ENCODE measurements at regions not wholly inside any gene's neighbourhood (a gene's known extent, or its start where the extent isn't known, plus 50 kb on each side); places are given as distances from the start of the nearest gene placed in this dataset.

DNA sequence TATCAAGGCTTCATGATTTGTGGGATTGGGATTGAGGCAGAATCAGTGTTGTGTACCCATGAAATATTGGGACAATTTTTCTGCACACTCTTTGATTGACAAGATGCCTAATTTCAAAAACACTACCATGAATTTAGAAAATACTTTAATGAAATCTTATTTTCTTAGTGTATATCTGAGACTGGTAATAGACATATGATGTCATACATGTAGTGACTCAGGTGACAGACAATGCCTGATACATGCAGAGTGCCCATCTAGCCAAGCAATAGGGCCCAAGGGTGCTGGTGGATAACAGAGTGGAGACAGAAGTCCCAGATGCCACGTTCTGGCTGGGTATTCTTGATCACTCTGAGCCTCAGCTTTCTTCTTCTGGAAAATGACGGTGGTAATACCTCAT is 279.6 kb upstream of the ARID1B start:
- TF ChIP-seq EZH2 (IDR thresholded peaks at IDR 0.05; ENCODE audit: low read depth, unreplicated experiment) (no peak), ZNF331 (CRISPR knock-in tag; IDR thresholded peaks at IDR 0.05; ENCODE audit: low read depth) (no peak), EZH2phosphoT487 (IDR thresholded peaks at IDR 0.05; ENCODE audit: unreplicated experiment) (no peak), JUNB (IDR thresholded peaks at IDR 0.05; ENCODE audit: unreplicated experiment) (no peak), POLR2AphosphoS5 (IDR thresholded peaks at IDR 0.05; ENCODE audit: low read depth) (no peak), CREB1 (CRISPR knock-in tag; IDR thresholded peaks at IDR 0.05; ENCODE audit: low read depth) (no peak), STAT1 (IDR thresholded peaks at IDR 0.05; ENCODE audit: unreplicated experiment) (no peak), ZNF114 (CRISPR knock-in tag; IDR thresholded peaks at IDR 0.05) (no peak)
- TF ChIP-seq, protein P1, sequence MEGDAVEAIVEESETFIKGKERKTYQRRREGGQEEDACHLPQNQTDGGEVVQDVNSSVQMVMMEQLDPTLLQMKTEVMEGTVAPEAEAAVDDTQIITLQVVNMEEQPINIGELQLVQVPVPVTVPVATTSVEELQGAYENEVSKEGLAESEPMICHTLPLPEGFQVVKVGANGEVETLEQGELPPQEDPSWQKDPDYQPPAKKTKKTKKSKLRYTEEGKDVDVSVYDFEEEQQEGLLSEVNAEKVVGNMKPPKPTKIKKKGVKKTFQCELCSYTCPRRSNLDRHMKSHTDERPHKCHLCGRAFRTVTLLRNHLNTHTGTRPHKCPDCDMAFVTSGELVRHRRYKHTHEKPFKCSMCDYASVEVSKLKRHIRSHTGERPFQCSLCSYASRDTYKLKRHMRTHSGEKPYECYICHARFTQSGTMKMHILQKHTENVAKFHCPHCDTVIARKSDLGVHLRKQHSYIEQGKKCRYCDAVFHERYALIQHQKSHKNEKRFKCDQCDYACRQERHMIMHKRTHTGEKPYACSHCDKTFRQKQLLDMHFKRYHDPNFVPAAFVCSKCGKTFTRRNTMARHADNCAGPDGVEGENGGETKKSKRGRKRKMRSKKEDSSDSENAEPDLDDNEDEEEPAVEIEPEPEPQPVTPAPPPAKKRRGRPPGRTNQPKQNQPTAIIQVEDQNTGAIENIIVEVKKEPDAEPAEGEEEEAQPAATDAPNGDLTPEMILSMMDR (conservative IDR thresholded peaks at IDR 0.05; ENCODE audit: low read depth in 2 of 2): no peak
- TF ChIP-seq, protein P2, sequence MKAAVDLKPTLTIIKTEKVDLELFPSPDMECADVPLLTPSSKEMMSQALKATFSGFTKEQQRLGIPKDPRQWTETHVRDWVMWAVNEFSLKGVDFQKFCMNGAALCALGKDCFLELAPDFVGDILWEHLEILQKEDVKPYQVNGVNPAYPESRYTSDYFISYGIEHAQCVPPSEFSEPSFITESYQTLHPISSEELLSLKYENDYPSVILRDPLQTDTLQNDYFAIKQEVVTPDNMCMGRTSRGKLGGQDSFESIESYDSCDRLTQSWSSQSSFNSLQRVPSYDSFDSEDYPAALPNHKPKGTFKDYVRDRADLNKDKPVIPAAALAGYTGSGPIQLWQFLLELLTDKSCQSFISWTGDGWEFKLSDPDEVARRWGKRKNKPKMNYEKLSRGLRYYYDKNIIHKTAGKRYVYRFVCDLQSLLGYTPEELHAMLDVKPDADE (IDR thresholded peaks at IDR 0.05): no peak
- TF ChIP-seq, protein P3, sequence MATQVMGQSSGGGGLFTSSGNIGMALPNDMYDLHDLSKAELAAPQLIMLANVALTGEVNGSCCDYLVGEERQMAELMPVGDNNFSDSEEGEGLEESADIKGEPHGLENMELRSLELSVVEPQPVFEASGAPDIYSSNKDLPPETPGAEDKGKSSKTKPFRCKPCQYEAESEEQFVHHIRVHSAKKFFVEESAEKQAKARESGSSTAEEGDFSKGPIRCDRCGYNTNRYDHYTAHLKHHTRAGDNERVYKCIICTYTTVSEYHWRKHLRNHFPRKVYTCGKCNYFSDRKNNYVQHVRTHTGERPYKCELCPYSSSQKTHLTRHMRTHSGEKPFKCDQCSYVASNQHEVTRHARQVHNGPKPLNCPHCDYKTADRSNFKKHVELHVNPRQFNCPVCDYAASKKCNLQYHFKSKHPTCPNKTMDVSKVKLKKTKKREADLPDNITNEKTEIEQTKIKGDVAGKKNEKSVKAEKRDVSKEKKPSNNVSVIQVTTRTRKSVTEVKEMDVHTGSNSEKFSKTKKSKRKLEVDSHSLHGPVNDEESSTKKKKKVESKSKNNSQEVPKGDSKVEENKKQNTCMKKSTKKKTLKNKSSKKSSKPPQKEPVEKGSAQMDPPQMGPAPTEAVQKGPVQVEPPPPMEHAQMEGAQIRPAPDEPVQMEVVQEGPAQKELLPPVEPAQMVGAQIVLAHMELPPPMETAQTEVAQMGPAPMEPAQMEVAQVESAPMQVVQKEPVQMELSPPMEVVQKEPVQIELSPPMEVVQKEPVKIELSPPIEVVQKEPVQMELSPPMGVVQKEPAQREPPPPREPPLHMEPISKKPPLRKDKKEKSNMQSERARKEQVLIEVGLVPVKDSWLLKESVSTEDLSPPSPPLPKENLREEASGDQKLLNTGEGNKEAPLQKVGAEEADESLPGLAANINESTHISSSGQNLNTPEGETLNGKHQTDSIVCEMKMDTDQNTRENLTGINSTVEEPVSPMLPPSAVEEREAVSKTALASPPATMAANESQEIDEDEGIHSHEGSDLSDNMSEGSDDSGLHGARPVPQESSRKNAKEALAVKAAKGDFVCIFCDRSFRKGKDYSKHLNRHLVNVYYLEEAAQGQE (IDR thresholded peaks at IDR 0.05; ENCODE audit: unreplicated experiment): no peak
- TF ChIP-seq, protein P4, sequence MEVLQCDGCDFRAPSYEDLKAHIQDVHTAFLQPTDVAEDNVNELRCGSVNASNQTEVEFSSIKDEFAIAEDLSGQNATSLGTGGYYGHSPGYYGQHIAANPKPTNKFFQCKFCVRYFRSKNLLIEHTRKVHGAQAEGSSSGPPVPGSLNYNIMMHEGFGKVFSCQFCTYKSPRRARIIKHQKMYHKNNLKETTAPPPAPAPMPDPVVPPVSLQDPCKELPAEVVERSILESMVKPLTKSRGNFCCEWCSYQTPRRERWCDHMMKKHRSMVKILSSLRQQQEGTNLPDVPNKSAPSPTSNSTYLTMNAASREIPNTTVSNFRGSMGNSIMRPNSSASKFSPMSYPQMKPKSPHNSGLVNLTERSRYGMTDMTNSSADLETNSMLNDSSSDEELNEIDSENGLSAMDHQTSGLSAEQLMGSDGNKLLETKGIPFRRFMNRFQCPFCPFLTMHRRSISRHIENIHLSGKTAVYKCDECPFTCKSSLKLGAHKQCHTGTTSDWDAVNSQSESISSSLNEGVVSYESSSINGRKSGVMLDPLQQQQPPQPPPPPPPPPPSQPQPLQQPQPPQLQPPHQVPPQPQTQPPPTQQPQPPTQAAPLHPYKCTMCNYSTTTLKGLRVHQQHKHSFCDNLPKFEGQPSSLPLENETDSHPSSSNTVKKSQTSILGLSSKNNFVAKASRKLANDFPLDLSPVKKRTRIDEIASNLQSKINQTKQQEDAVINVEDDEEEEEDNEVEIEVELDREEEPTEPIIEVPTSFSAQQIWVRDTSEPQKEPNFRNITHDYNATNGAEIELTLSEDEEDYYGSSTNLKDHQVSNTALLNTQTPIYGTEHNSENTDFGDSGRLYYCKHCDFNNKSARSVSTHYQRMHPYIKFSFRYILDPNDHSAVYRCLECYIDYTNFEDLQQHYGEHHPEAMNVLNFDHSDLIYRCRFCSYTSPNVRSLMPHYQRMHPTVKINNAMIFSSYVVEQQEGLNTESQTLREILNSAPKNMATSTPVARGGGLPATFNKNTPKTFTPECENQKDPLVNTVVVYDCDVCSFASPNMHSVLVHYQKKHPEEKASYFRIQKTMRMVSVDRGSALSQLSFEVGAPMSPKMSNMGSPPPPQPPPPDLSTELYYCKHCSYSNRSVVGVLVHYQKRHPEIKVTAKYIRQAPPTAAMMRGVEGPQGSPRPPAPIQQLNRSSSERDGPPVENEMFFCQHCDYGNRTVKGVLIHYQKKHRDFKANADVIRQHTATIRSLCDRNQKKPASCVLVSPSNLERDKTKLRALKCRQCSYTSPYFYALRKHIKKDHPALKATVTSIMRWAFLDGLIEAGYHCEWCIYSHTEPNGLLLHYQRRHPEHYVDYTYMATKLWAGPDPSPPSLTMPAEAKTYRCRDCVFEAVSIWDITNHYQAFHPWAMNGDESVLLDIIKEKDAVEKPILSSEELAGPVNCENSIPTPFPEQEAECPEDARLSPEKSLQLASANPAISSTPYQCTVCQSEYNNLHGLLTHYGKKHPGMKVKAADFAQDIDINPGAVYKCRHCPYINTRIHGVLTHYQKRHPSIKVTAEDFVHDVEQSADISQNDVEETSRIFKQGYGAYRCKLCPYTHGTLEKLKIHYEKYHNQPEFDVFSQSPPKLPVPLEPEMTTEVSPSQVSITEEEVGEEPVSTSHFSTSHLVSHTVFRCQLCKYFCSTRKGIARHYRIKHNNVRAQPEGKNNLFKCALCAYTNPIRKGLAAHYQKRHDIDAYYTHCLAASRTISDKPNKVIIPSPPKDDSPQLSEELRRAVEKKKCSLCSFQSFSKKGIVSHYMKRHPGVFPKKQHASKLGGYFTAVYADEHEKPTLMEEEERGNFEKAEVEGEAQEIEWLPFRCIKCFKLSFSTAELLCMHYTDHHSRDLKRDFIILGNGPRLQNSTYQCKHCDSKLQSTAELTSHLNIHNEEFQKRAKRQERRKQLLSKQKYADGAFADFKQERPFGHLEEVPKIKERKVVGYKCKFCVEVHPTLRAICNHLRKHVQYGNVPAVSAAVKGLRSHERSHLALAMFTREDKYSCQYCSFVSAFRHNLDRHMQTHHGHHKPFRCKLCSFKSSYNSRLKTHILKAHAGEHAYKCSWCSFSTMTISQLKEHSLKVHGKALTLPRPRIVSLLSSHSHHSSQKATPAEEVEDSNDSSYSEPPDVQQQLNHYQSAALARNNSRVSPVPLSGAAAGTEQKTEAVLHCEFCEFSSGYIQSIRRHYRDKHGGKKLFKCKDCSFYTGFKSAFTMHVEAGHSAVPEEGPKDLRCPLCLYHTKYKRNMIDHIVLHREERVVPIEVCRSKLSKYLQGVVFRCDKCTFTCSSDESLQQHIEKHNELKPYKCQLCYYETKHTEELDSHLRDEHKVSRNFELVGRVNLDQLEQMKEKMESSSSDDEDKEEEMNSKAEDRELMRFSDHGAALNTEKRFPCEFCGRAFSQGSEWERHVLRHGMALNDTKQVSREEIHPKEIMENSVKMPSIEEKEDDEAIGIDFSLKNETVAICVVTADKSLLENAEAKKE (CRISPR knock-in tag; IDR thresholded peaks at IDR 0.05): no peak

Data from GM23338 (cell line).